Suprapubic skin (tissue), 4 donors: ENCODE measurements at regions not wholly inside any gene's neighbourhood (a gene's known extent, or its start where the extent isn't known, plus 50 kb on each side); places are given as distances from the start of the nearest gene placed in this dataset.
"Not testable (repeated sequence)": the region's sequence is repeated elsewhere in the genome, so short reads cannot be mapped to it uniquely, and the experiment has no call there.

Experiments used
- CTCF ChIP-seq, 2 donors: fragments of 200-600 bp in 1 of 2; fragments of 450-650 bp in 1 of 2; sonication (generic) in 1 of 2; IDR thresholded peaks; one replicate each; pipeline ENCODE4 v1.5.1; 2016 to 2019; ENCODE audit warnings: antibody characterized with exemption in 2 of 2, mild to moderate bottlenecking in 1 of 2, moderate library complexity in 1 of 2
- POLR2A ChIP-seq, 2 donors: fragments of 450-650 bp; IDR thresholded peaks; one replicate each; pipeline ENCODE4 v1.6.1; 2017; ENCODE audit warnings: antibody characterized with exemption in 2 of 2, mild to moderate bottlenecking in 2 of 2, moderate library complexity in 2 of 2
- POLR2AphosphoS5 ChIP-seq, 3 donors: sonication (generic); formaldehyde crosslinking; IDR thresholded peaks; one replicate each; pipeline ENCODE4 v1.6.1; 2017; ENCODE audit warnings: antibody characterized with exemption in 3 of 3

GRCh38 chr1:69102058-69102457, 465.7 kb upstream of the LRRC7 start:
- not testable (repeated sequence) for TF ChIP-seq CTCF, POLR2AphosphoS5, POLR2A (IDR thresholded peaks at IDR 0.05)
